ENCODE measurements at regions not wholly inside any gene's neighbourhood (a gene's known extent, or its start where the extent isn't known, plus 50 kb on each side); places are given as distances from the start of the nearest gene placed in this dataset.

GRCh38 chr4:144816668-144817067 is 170.7 kb downstream of the HHIP start:
- no peak for TF ChIP-seq POLR2A (IDR thresholded peaks at IDR 0.05; ENCODE audit: low read depth, low read length)
- no peak for TF ChIP-seq POLR2AphosphoS5 (IDR thresholded peaks at IDR 0.05; ENCODE audit: low read depth, low read length)
- no peak for TF ChIP-seq TAF1 (IDR thresholded peaks at IDR 0.05; ENCODE audit: borderline replicate concordance, low read depth, low read length)

Data from GM12892 (cell line).